H1 (cell line): ENCODE measurements at regions not wholly inside any gene's neighbourhood (a gene's known extent, or its start where the extent isn't known, plus 50 kb on each side); places are given as distances from the start of the nearest gene placed in this dataset.

Source experiments
- CTCF ChIA-PET: fragments of 300-600 bp; sonication (Branson Sonifier 250); formaldehyde crosslinking; loops from one replicate; lab custom pipeline; 2021; ENCODE audit not compliant: partially characterized antibody; lab: Charles Lee
- POLR2A ChIA-PET: fragments of 300-600 bp; sonication (Branson Sonifier 250); formaldehyde crosslinking; loops from one replicate; lab custom pipeline; 2021; ENCODE audit warnings: inconsistent platforms; ENCODE audit not compliant: partially characterized antibody; lab: Charles Lee
- DNase-seq, 2 experiments: peaks; one replicate each; pipeline versions ENCODE4 v3.0.0 to v3.0.0-alpha.2; 2010 to 2022; ENCODE audit warnings: low spot score in 2 of 2, low read depth in 1 of 2, mixed read lengths in 1 of 2
- FAIRE-seq: peaks from 2 replicates; lab custom pipeline; 2011; peaks lifted over from hg19 to GRCh38; lab: Jason Lieb, UNC
- H2AFZ ChIP-seq: 2 replicates; pipeline ENCODE4 v1.8.1; 2012; ENCODE audit warnings: low read length, inconsistent platforms
- H2AK5ac ChIP-seq: 2 replicates; pipeline ENCODE4 v1.6.1; 2013; ENCODE audit warnings: low read depth, low read length
- H2BK120ac ChIP-seq: replicated peaks from 2 replicates; pipeline ENCODE3; 2013; ENCODE audit warnings: low read depth, low read length, inconsistent platforms
- H2BK12ac ChIP-seq: 2 replicates; pipeline ENCODE4 v1.6.1; 2013; ENCODE audit warnings: low read depth, low read length
- H2BK15ac ChIP-seq: 2 replicates; pipeline ENCODE4 v1.6.1; 2013; ENCODE audit warnings: low read length
- H2BK20ac ChIP-seq: 2 replicates; pipeline ENCODE4 v1.6.1; 2013; ENCODE audit warnings: low read length
- H2BK5ac ChIP-seq: 2 replicates; pipeline ENCODE4 v1.6.1; 2013; ENCODE audit warnings: low read depth, low read length
- H3K14ac ChIP-seq: 2 replicates; pipeline ENCODE4 v1.6.1; 2013; ENCODE audit warnings: inconsistent platforms; ENCODE audit not compliant: insufficient read length
- H3K18ac ChIP-seq: 2 replicates; pipeline ENCODE4 v1.6.1; 2013; ENCODE audit warnings: low read length; ENCODE audit errors: extremely low read depth
- H3K23ac ChIP-seq: 2 replicates; pipeline ENCODE4 v1.6.1; 2013; ENCODE audit warnings: inconsistent platforms; ENCODE audit not compliant: insufficient read length
- H3K23me2 ChIP-seq: 2 replicates; pipeline ENCODE4 v1.6.1; 2013; ENCODE audit warnings: low read depth, low read length
- H3K27ac ChIP-seq: 2 replicates; pipeline ENCODE4 v1.6.1; 2011; ENCODE audit warnings: low read depth, low read length, inconsistent platforms
- H3K27me3 ChIP-seq, 4 experiments: replicated peaks in 1 of 4; 1 replicate in 1 of 4; 2 replicates in 3 of 4; pipeline versions ENCODE4 v1.6.1 to v1.8.1; 2011 to 2013; ENCODE audit warnings: low read length in 3 of 4, mild to moderate bottlenecking in 3 of 4, inconsistent platforms in 2 of 4, mixed read lengths in 2 of 4, moderate library complexity in 1 of 4; ENCODE audit not compliant: control insufficient read depth in 3 of 4, insufficient read depth in 3 of 4; ENCODE audit errors: extremely low read depth in 1 of 4
- H3K36me3 ChIP-seq, 4 experiments: 2 replicates each; pipeline versions ENCODE4 v1.6.1 to v1.8.1; 2011 to 2013; ENCODE audit warnings: mild to moderate bottlenecking in 4 of 4, low read length in 3 of 4, moderate library complexity in 2 of 4, control low read depth in 1 of 4, inconsistent platforms in 1 of 4; ENCODE audit not compliant: insufficient read depth in 4 of 4, control insufficient read depth in 2 of 4
- H3K4ac ChIP-seq: replicated peaks from 2 replicates; pipeline ENCODE3; 2013; ENCODE audit warnings: low read length, low read depth, mixed read lengths, inconsistent platforms; ENCODE audit not compliant: insufficient read length
- H3K4me1 ChIP-seq, 4 experiments: replicated peaks in 1 of 4; 1 replicate in 1 of 4; 2 replicates in 3 of 4; pipeline versions ENCODE4 v1.6.1 to v1.8.1; 2011 to 2013; ENCODE audit warnings: low read length in 3 of 4, inconsistent platforms in 2 of 4, mixed read lengths in 1 of 4; ENCODE audit not compliant: insufficient read depth in 4 of 4, control insufficient read depth in 3 of 4
- H3K4me2 ChIP-seq, 2 experiments: 2 replicates each; pipeline versions ENCODE4 v1.6.1 to v1.8.1; 2011 to 2013; ENCODE audit warnings: low read depth in 2 of 2, low read length in 2 of 2, control low read depth in 1 of 2, inconsistent platforms in 1 of 2, mild to moderate bottlenecking in 1 of 2; ENCODE audit not compliant: insufficient read depth in 1 of 2
- H3K4me3 ChIP-seq, 4 experiments: fragments of 200-600, 300-600 bp in 1 of 4; sonication (generic), shearing (Covaris generic), sonication (Bioruptor Twin) in 1 of 4; 2 replicates each; pipeline versions ENCODE4 v1.5.1 to v1.8.1; 2011 to 2016; ENCODE audit warnings: low read length in 4 of 4, low read depth in 3 of 4, control low read depth in 2 of 4, inconsistent platforms in 2 of 4, mild to moderate bottlenecking in 2 of 4, mixed read lengths in 1 of 4, moderate library complexity in 1 of 4; ENCODE audit not compliant: insufficient read depth in 2 of 4; ENCODE audit errors: extremely low read depth in 1 of 4
- H3K56ac ChIP-seq: replicated peaks from 2 replicates; pipeline ENCODE3; 2013; ENCODE audit warnings: low read depth, mild to moderate bottlenecking, mixed read lengths, low read length, inconsistent platforms; ENCODE audit not compliant: insufficient read length
- H3K79me1 ChIP-seq: 2 replicates; pipeline ENCODE4 v1.6.1; 2013; ENCODE audit warnings: low read depth, low read length, control low read depth
- H3K79me2 ChIP-seq, 2 experiments: 2 replicates each; pipeline versions ENCODE4 v1.6.1 to v1.8.1; 2012 to 2013; ENCODE audit warnings: low read length in 2 of 2, mild to moderate bottlenecking in 2 of 2, inconsistent platforms in 1 of 2; ENCODE audit not compliant: insufficient read depth in 2 of 2, control insufficient read depth in 1 of 2
- H3K9ac ChIP-seq, 4 experiments: replicated peaks in 1 of 4; 1 replicate in 1 of 4; 2 replicates in 3 of 4; pipeline versions ENCODE4 v1.6.1 to v1.8.1; 2011 to 2013; ENCODE audit warnings: low read depth in 3 of 4, low read length in 3 of 4, control low read depth in 2 of 4, mild to moderate bottlenecking in 2 of 4, moderate library complexity in 2 of 4, inconsistent platforms in 1 of 4; ENCODE audit errors: extremely low read depth in 1 of 4
- H3K9me3 ChIP-seq, 2 experiments: 2 replicates each; pipeline versions ENCODE4 v1.6.1 to v1.8.1; 2012 to 2013; ENCODE audit warnings: mild to moderate bottlenecking in 2 of 2, moderate library complexity in 2 of 2, control low read depth in 1 of 2, inconsistent platforms in 1 of 2, low read depth in 1 of 2, low read length in 1 of 2, mixed read lengths in 1 of 2; ENCODE audit not compliant: insufficient read depth in 2 of 2
- H4K20me1 ChIP-seq, 2 experiments: replicated peaks in 1 of 2; 2 replicates each; pipeline versions ENCODE3 to v1.8.1; 2011 to 2013; ENCODE audit warnings: inconsistent platforms in 2 of 2, low read length in 2 of 2, mild to moderate bottlenecking in 1 of 2; ENCODE audit not compliant: insufficient read depth in 2 of 2, control insufficient read depth in 1 of 2
- H4K5ac ChIP-seq: 2 replicates; pipeline ENCODE4 v1.6.1; 2013; ENCODE audit warnings: low read length, low read depth, mixed read lengths, inconsistent platforms; ENCODE audit not compliant: insufficient read length
- H4K8ac ChIP-seq: 2 replicates; pipeline ENCODE4 v1.8.0; 2013; ENCODE audit warnings: mild to moderate bottlenecking, moderate library complexity, low read length, inconsistent platforms; ENCODE audit not compliant: insufficient read depth; ENCODE audit errors: extremely low read depth
- H4K91ac ChIP-seq: replicated peaks from 2 replicates; pipeline ENCODE3; 2013; ENCODE audit warnings: low read length, mixed read lengths, inconsistent platforms; ENCODE audit not compliant: insufficient read length
- CREB1 ChIP-seq: IDR thresholded peaks from 2 replicates; pipeline ENCODE4 v1.6.1; 2012; ENCODE audit warnings: inconsistent platforms
- GTF2F1 ChIP-seq: IDR thresholded peaks from 2 replicates; pipeline ENCODE4 v1.6.1; 2012; ENCODE audit warnings: low read depth, low read length, improper control_type of control experiment, borderline replicate concordance
- JUN ChIP-seq: IDR thresholded peaks from 2 replicates; pipeline ENCODE4 v1.6.1; 2011; ENCODE audit warnings: low read depth, mild to moderate bottlenecking, improper control_type of control experiment, low read length
- JUND ChIP-seq: IDR thresholded peaks from 2 replicates; pipeline ENCODE4 v1.6.1; 2011; ENCODE audit warnings: mild to moderate bottlenecking, improper control_type of control experiment, low read length
- KDM5A ChIP-seq: fragments of 200-600 bp; IDR thresholded peaks from 2 replicates; pipeline ENCODE4 v1.7.1; 2012; ENCODE audit warnings: mild to moderate bottlenecking, low read length, inconsistent platforms, mixed read lengths
- NANOG ChIP-seq: IDR thresholded peaks from 2 replicates; pipeline ENCODE4 v1.6.1; 2011; ENCODE audit warnings: low read length, low read depth, mild to moderate bottlenecking, inconsistent platforms; ENCODE audit not compliant: insufficient read depth, poor library complexity, severe bottlenecking
- NRF1 ChIP-seq: IDR thresholded peaks from 2 replicates; pipeline ENCODE4 v1.6.1; 2011; ENCODE audit warnings: mild to moderate bottlenecking, low read depth, low read length, improper control_type of control experiment
- POLR2A ChIP-seq, 2 experiments: IDR thresholded peaks; 1 replicate in 1 of 2; 2 replicates in 1 of 2; pipeline ENCODE4 v1.6.1; 2011; ENCODE audit warnings: low read depth in 2 of 2, low read length in 2 of 2, mild to moderate bottlenecking in 2 of 2; ENCODE audit errors: control extremely low read depth in 1 of 2
- RAD21 ChIP-seq, 2 experiments: IDR thresholded peaks in 1 of 2; conservative IDR thresholded peaks in 1 of 2; 2 replicates each; pipeline ENCODE4 v1.6.1; 2011; ENCODE audit warnings: low read depth in 2 of 2, low read length in 2 of 2, improper control_type of control experiment in 1 of 2, inconsistent platforms in 1 of 2, mild to moderate bottlenecking in 1 of 2, moderate library complexity in 1 of 2
- SIX5 ChIP-seq: IDR thresholded peaks from 2 replicates; pipeline ENCODE4 v1.6.1; 2011; ENCODE audit warnings: mild to moderate bottlenecking, low read depth, low read length
- TAF7 ChIP-seq: optimal IDR thresholded peaks from 2 replicates; pipeline ENCODE3; 2011; ENCODE audit warnings: low read depth, mild to moderate bottlenecking, inconsistent platforms, low read length, moderate library complexity, borderline replicate concordance
- WGBS, 2 experiments: shearing (Covaris generic) in 1 of 2; methylation state at CpG; one replicate each; pipeline versions ENCODE4 v1.1.6 to v1.1.7; 2013 to 2015; ENCODE audit warnings: low lambda C conversion rate in 2 of 2, mixed read lengths in 2 of 2, inconsistent platforms in 1 of 2, low coverage in 1 of 2, missing lambda C conversion rate in 1 of 2; ENCODE audit not compliant: insufficient replicate concordance in 2 of 2, insufficient coverage in 1 of 2, insufficient read length in 1 of 2; ENCODE audit errors: extremely low coverage in 1 of 2, missing lambda C conversion rate in 1 of 2; 5-methylcytosine and 5-hydroxymethylcytosine counted together

- FAIRE-seq (no peak), DNase-seq (no peak)
- no peaks in the 10 kb centered on the region for H3K4me1 ChIP-seq
- H3K79me1 ChIP-seq: no peaks in the 10 kb centered on the region
- no peak overlapping the region for H3K4ac ChIP-seq
- no peak overlapping the region for H3K4me2 ChIP-seq
- no peaks in the 10 kb centered on the region for H3K9me3 ChIP-seq
- H2BK15ac ChIP-seq: no peak overlapping the region; the same call in 1 of the 2 replicates
- H2BK20ac ChIP-seq: no peak overlapping the region
- TF ChIP-seq SIX5 (no peak), KDM5A (no peak), NANOG (no peak), POLR2A (IDR thresholded peaks at IDR 0.05; ENCODE audit: control extremely low read depth in 1 of 2, low read depth in 2 of 2, low read length in 2 of 2) (no peak), JUND (no peak), TAF7 (no peak), JUN (no peak), RAD21 (IDR thresholded peaks at IDR 0.05 in 1 of 2, conservative IDR thresholded peaks at IDR 0.05 in 1 of 2; ENCODE audit: low read depth in 2 of 2, low read length in 2 of 2) (no peak), GTF2F1 (no peak), CREB1 (no peak), NRF1 (no peak)
- no peak overlapping the region for H2BK12ac ChIP-seq
- H4K8ac ChIP-seq: no peak overlapping the region
- no peak overlapping the region for H3K14ac ChIP-seq
- H4K20me1 ChIP-seq: peaks cover 0 to 7% of the 10 kb centered on the region in 2 experiments
- H3K27ac ChIP-seq: no peak overlapping the region
- no peak overlapping the region for H2AFZ ChIP-seq
- no peak overlapping the region for H3K9ac ChIP-seq
- no peak overlapping the region for H3K18ac ChIP-seq
- H3K23ac ChIP-seq: no peak overlapping the region
- ChIA-PET POLR2A (no interaction called here), CTCF (no interaction called here)
- H3K36me3 ChIP-seq: no peaks in the 10 kb centered on the region
- no peaks in the 10 kb centered on the region for H3K27me3 ChIP-seq
- no peak overlapping the region for H2AK5ac ChIP-seq
- 95% methylated on average over 2 of the region's 2 CpGs; no CpG with 5 or more reads in 1 of the 2 experiments for WGBS, 2 experiments
- H3K23me2 ChIP-seq: peaks cover 7% of the 10 kb centered on the region
- no peak overlapping the region for H2BK120ac ChIP-seq
- H3K4me3 ChIP-seq: no peak overlapping the region
- no peak overlapping the region for H3K56ac ChIP-seq
- no peak overlapping the region for H2BK5ac ChIP-seq
- no peaks in the 10 kb centered on the region for H3K79me2 ChIP-seq
- no peak overlapping the region for H4K91ac ChIP-seq
- no peak overlapping the region for H4K5ac ChIP-seq
Observed at GRCh38 chr15:25955628-25956027, 92.5 kb upstream of the ATP10A start.
